ENCODE measurements at regions not wholly inside any gene's neighbourhood (a gene's known extent, or its start where the extent isn't known, plus 50 kb on each side); places are given as distances from the start of the nearest gene placed in this dataset.

- TF ChIP-seq POU6F1 (CRISPR knock-in tag; IDR thresholded peaks at IDR 0.05; ENCODE audit: borderline replicate concordance, low read depth) (no peak), ZNF70 (CRISPR knock-in tag; IDR thresholded peaks at IDR 0.05) (no peak), ZNF565 (CRISPR knock-in tag; conservative IDR thresholded peaks at IDR 0.05; ENCODE audit: low read depth) (no peak), BACH2 (CRISPR knock-in tag; IDR thresholded peaks at IDR 0.05; ENCODE audit: borderline replicate concordance) (no peak), CSRNP3 (CRISPR knock-in tag; IDR thresholded peaks at IDR 0.05) (no peak), ARNTL (CRISPR knock-in tag; IDR thresholded peaks at IDR 0.05; ENCODE audit: borderline replicate concordance, low read depth) (no peak), RARB (CRISPR knock-in tag; IDR thresholded peaks at IDR 0.05) (no peak), ZFP3 (CRISPR knock-in tag; IDR thresholded peaks at IDR 0.05) (no peak), ISL1 (CRISPR knock-in tag; IDR thresholded peaks at IDR 0.05) (no peak), CREB5 (CRISPR knock-in tag; IDR thresholded peaks at IDR 0.05; ENCODE audit: low read depth) (no peak), GLIS3 (CRISPR knock-in tag; IDR thresholded peaks at IDR 0.05) (no peak), PPARA (CRISPR knock-in tag; IDR thresholded peaks at IDR 0.05; ENCODE audit: borderline replicate concordance) (no peak), TOX (CRISPR knock-in tag; IDR thresholded peaks at IDR 0.05; ENCODE audit: borderline replicate concordance) (no peak), ESRRG (CRISPR knock-in tag; IDR thresholded peaks at IDR 0.05) (no peak)
- no peak for ATAC-seq
Measured at GRCh38 chr3:63764511-63764910, 54.6 kb upstream of the C3orf49 start.

GRCh38 chr3:63766261-63766660, 52.8 kb upstream of the C3orf49 start:
- TF ChIP-seq ZNF8 (CRISPR knock-in tag; IDR thresholded peaks at IDR 0.05), result no peak
- TF ChIP-seq ZC3H10 (CRISPR knock-in tag; IDR thresholded peaks at IDR 0.05), result no peak
- no peak for TF ChIP-seq GLIS3 (CRISPR knock-in tag; IDR thresholded peaks at IDR 0.05)
- no peak for TF ChIP-seq SNAI2 (CRISPR knock-in tag; IDR thresholded peaks at IDR 0.05)
- TF ChIP-seq ARNTL (CRISPR knock-in tag; IDR thresholded peaks at IDR 0.05; ENCODE audit: borderline replicate concordance, low read depth), result no peak
- TF ChIP-seq POU6F1 (CRISPR knock-in tag; IDR thresholded peaks at IDR 0.05; ENCODE audit: borderline replicate concordance, low read depth), result no peak
- TF ChIP-seq ZFP3 (CRISPR knock-in tag; IDR thresholded peaks at IDR 0.05), result no peak
- no peak for TF ChIP-seq BACH2 (CRISPR knock-in tag; IDR thresholded peaks at IDR 0.05; ENCODE audit: borderline replicate concordance)
- no peak for TF ChIP-seq ZNF565 (CRISPR knock-in tag; conservative IDR thresholded peaks at IDR 0.05; ENCODE audit: low read depth)
- no peak for TF ChIP-seq CREB5 (CRISPR knock-in tag; IDR thresholded peaks at IDR 0.05; ENCODE audit: low read depth)
- no peak for TF ChIP-seq TSHZ2 (CRISPR knock-in tag; IDR thresholded peaks at IDR 0.05)
- no peak for TF ChIP-seq RARB (CRISPR knock-in tag; IDR thresholded peaks at IDR 0.05)
- TF ChIP-seq OSR1 (CRISPR knock-in tag; IDR thresholded peaks at IDR 0.05), result no peak
- TF ChIP-seq ESRRG (CRISPR knock-in tag; IDR thresholded peaks at IDR 0.05), result no peak
- no peak for TF ChIP-seq ZFP30 (CRISPR knock-in tag; IDR thresholded peaks at IDR 0.05)
- TF ChIP-seq ISL1 (CRISPR knock-in tag; IDR thresholded peaks at IDR 0.05), result no peak
- no peak for TF ChIP-seq PPARA (CRISPR knock-in tag; IDR thresholded peaks at IDR 0.05; ENCODE audit: borderline replicate concordance)
- no peak for ATAC-seq
